D721Med (cell line): ENCODE measurements at regions not wholly inside any gene's neighbourhood (a gene's known extent, or its start where the extent isn't known, plus 50 kb on each side); places are given as distances from the start of the nearest gene placed in this dataset.
A peak's percentile ranks its signal among the peaks of the same experiment; 100 is the strongest.
"Not testable (repeated sequence)": the region's sequence is repeated elsewhere in the genome, so short reads cannot be mapped to it uniquely, and the experiment has no call there.

Experiments
- DNase-seq: peaks from one replicate; pipeline ENCODE4 v3.0.0; 2011; ENCODE audit warnings: low spot score; ENCODE audit not compliant: insufficient read length
- FAIRE-seq: peaks from 2 replicates; lab custom pipeline; 2011; peaks lifted over from hg19 to GRCh38; lab: Jason Lieb, UNC
- CTCF ChIP-seq: IDR thresholded peaks from 2 replicates; pipeline ENCODE4 v1.5.1; 2012; ENCODE audit warnings: mild to moderate bottlenecking, control low read depth; ENCODE audit not compliant: insufficient read depth; ENCODE audit errors: missing control alignments

- no peak for TF ChIP-seq CTCF
- no peak for FAIRE-seq
- no peak for DNase-seq
Measured at GRCh38 chr18:42544901-42545300, 570.6 kb downstream of the RIT2 start.

GRCh38 chr18:42545825-42546224, 569.7 kb downstream of the RIT2 start:
- peak; percentile 77 for FAIRE-seq
- no peak for TF ChIP-seq CTCF
- DNase-seq, result no peak

DNA sequence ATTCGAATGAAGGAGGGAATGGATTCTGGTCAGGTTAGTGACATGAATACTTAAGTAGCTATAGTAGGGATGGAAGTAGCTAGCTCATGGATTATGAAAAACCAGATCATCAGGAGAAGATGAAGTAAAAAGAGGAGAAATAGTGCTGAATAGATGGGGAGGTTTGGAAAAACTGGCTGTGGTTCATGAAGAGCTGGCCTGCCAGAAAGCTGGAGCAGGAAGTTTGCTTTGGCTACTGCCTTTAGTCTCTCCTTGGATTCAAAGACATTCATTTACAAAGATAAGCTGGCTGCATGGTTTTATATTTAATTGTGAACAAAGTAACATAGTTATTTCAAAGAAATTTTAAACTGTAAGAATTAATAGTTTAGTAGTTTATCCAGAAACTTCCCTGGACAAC, 567.0 kb downstream of the RIT2 start:
- no peak for TF ChIP-seq CTCF
- no peak for FAIRE-seq

DNA sequence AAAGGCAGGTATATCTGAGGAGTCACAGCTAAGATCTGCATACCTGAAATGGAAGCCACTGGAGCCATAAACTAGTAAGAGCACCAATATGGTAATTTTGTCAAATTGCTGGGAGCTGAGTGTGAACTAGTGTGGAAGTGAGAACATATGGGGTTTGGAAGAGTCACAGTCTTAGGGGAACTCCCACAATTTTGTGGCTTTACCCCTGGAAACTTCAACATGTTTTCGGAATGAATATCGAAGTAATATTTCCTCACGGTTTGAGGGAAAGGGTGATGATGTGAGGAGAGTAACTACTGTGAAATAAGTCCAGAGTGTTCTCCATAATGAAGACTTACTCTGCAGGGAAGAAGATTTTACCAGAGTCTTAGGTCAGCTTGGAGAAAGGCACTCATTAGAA, 565.9 kb downstream of the RIT2 start:
- no peak for FAIRE-seq
- no peak for TF ChIP-seq CTCF
- DNase-seq, result no peak

More for the DNA sequence above, 567.0 kb downstream of the RIT2 start:
- no peak for DNase-seq

DNA sequence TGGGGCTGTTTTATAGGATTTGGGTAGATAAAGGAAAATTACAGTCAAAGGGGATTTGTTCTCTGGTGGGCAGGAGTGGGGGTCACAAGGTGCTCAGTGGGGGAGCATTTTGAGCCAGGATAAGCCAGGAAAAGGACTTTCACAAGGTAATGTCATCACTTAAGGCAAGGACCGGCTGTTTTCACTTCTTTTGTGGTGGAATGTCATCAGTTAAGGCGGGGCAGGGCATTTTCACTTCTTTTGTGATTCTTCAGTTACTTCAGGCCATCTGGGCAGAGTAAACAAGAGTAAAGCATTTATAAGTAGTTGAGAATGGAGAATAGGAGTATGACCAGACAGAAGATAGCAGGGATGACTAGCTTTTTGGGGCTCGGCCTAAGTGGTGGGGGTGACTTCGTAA, 562.9 kb downstream of the RIT2 start:
- DNase-seq, FAIRE-seq: not testable (repeated sequence)

GRCh38 chr18:42559069-42559690, 556.3 kb downstream of the RIT2 start:
- no peak for DNase-seq
- no peak for FAIRE-seq
- TF ChIP-seq CTCF, result no peak

GRCh38 chr18:42561521-42561920, 554.0 kb downstream of the RIT2 start:
- no peak for TF ChIP-seq CTCF
- FAIRE-seq, result peak; percentile 98

More at GRCh38 chr18:42561521-42561920, 554.0 kb downstream of the RIT2 start:
- DNase-seq, result peak; percentile 22
